Thyroid gland (tissue), 4 donors: ENCODE measurements at regions not wholly inside any gene's neighbourhood (a gene's known extent, or its start where the extent isn't known, plus 50 kb on each side); places are given as distances from the start of the nearest gene placed in this dataset.

Experiments used
- DNase-seq, 2 donors: peaks; one replicate each; pipeline ENCODE4 v3.0.0-alpha.2; 2019
- H3K27ac ChIP-seq, 3 donors: fragments of 200-600 bp; sonication (generic); 1 replicate in 2 of 3; 2 replicates in 1 of 3; pipeline ENCODE4 v1.5.1; 2016 to 2019; ENCODE audit warnings: mild to moderate bottlenecking in 1 of 3, moderate library complexity in 1 of 3
- H3K27me3 ChIP-seq: fragments of 200-600 bp; sonication (generic); one replicate; pipeline ENCODE4 v1.5.1; 2019
- H3K36me3 ChIP-seq, 2 donors: fragments of 200-600 bp; sonication (generic); one replicate each; pipeline ENCODE4 v1.5.1; 2016 to 2019
- H3K4me1 ChIP-seq, 2 donors: fragments of 200-600 bp; sonication (generic); one replicate each; pipeline ENCODE4 v1.5.1; 2017 to 2019
- H3K4me3 ChIP-seq, 3 donors: fragments of 200-600 bp; sonication (generic); replicated peaks in 1 of 3; 1 replicate in 2 of 3; 2 replicates in 1 of 3; pipeline ENCODE4 v1.5.1; 2016; ENCODE audit warnings: mild to moderate bottlenecking in 1 of 3
- H3K9me3 ChIP-seq: fragments of 200-600 bp; sonication (generic); one replicate; pipeline ENCODE4 v1.5.1; 2017
- CTCF ChIP-seq, 6 experiments: fragments of 200-600 bp in 3 of 6; fragments of 450-650 bp in 3 of 6; sonication (generic) in 3 of 6; IDR thresholded peaks; one replicate each; pipeline ENCODE4 v1.5.1; 2016 to 2019; ENCODE audit warnings: antibody characterized with exemption in 6 of 6, mild to moderate bottlenecking in 2 of 6, inconsistent platforms in 1 of 6, moderate library complexity in 1 of 6
- POLR2A ChIP-seq, 2 donors: fragments of 450-650 bp; IDR thresholded peaks; one replicate each; pipeline ENCODE4 v1.6.1; 2017; ENCODE audit warnings: antibody characterized with exemption in 2 of 2, mild to moderate bottlenecking in 2 of 2, moderate library complexity in 1 of 2
- WGBS, 2 donors: methylation state at CpG; one replicate each; pipeline ENCODE4 v1.1.5; 2017; 5-methylcytosine and 5-hydroxymethylcytosine counted together
- intact Hi-C: fragments of 100-400 bp; cut with DNase I; formaldehyde crosslinking; loops from one replicate; pipeline ENCODE4 v1.15.1; 2023

GRCh38 chr18:68102117-68102516 is 585.6 kb upstream of the DSEL start:
- 79 to 81% methylated on average over 4 of the region's 4 CpGs for WGBS, 2 donors
- Histone ChIP-seq H3K27me3 (no peaks in the 10 kb centered on the region), H3K4me3 (no peak overlapping the region), H3K27ac (no peak overlapping the region), H3K9me3 (no peaks in the 10 kb centered on the region), H3K36me3 (no peaks in the 10 kb centered on the region), H3K4me1 (no peaks in the 10 kb centered on the region)
- TF ChIP-seq POLR2A (IDR thresholded peaks at IDR 0.05) (no peak), CTCF (IDR thresholded peaks at IDR 0.05) (no peak)
- intact Hi-C loops: no loop called here
- no peak for DNase-seq

DNA sequence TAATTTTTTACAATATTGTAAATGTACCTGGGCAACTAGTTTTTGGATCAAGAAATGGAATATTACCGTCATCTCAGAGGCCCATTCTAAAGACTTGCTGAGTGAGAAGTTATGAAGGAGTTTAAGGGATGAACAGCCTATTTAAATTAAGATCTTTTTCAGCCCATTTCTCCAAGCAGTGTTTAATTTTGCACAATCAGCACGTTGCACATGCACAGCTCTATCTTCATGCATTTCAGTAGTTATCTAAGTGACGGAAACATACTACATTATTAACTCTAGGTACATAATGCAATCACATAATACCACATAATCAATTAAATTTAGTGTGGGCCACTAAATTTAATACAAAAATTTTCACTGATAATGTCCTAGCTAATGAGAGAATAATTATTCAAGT is 582.1 kb upstream of the DSEL start:
- 76 to 77% methylated on average over 3 of the region's 3 CpGs for WGBS, 2 donors
- H3K9me3 ChIP-seq: no peaks in the 10 kb centered on the region
- H3K4me3 ChIP-seq: no peak overlapping the region
- H3K27ac ChIP-seq: no peak overlapping the region
- H3K27me3 ChIP-seq: no peaks in the 10 kb centered on the region
- intact Hi-C loops: no loop called here
- TF ChIP-seq POLR2A (IDR thresholded peaks at IDR 0.05) (no peak), CTCF (IDR thresholded peaks at IDR 0.05) (no peak)
- no peaks in the 10 kb centered on the region for H3K4me1 ChIP-seq
- H3K36me3 ChIP-seq: no peaks in the 10 kb centered on the region
- no peak for DNase-seq

DNA sequence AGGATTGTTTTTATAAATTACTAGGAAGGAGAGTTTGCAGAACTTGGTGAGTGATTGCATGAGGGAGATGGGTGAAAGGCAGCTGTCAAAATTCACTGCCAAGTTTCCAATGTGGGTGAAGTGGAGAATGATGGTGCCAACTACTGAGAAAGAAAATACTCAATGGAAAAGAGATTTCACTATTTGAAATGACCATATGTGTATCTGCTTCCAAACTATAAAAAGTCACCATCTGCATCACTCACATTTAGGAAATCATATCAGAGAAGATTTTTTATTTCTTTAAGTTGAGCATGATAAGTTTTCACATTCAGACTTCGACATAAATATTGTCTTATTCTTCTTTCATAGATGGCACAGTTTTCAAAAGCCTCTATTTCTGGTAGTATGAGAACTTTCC is 570.0 kb upstream of the DSEL start:
- WGBS, 2 donors: 73% methylated on average over 1 of the region's 1 CpG
- no peaks in the 10 kb centered on the region for H3K36me3 ChIP-seq
- H3K9me3 ChIP-seq: no peaks in the 10 kb centered on the region
- no peak for TF ChIP-seq CTCF (IDR thresholded peaks at IDR 0.05)
- H3K4me1 ChIP-seq: no peaks in the 10 kb centered on the region
- intact Hi-C loops: no loop called here
- no peak for DNase-seq
- no peak overlapping the region for H3K4me3 ChIP-seq
- H3K27me3 ChIP-seq: no peaks in the 10 kb centered on the region
- H3K27ac ChIP-seq: no peak overlapping the region

DNA sequence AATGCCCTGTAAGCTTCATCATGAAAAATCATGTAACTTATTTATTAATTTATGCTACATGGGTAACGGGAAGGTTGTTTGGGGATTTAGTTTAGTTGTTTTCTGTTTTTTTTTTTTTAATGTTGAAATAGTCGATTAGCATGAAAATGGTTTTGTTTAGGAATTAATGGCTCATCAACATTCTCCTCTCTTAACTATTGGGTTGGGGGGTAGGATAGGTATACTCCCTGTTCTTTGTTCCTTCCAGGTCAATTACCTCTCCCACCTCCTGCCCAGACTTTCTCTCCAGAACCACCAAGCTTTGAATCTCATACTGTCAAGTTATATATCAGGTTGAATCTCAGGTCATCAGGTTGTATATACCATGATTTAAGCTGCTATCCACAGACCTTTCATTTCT is 568.7 kb upstream of the DSEL start:
- no peaks in the 10 kb centered on the region for H3K27me3 ChIP-seq
- DNase-seq: no peak
- no peaks in the 10 kb centered on the region for H3K9me3 ChIP-seq
- no peak overlapping the region for H3K27ac ChIP-seq
- intact Hi-C loops: no loop called here
- TF ChIP-seq CTCF (IDR thresholded peaks at IDR 0.05): no peak
- no peak for TF ChIP-seq POLR2A (IDR thresholded peaks at IDR 0.05)
- H3K4me1 ChIP-seq: no peaks in the 10 kb centered on the region
- WGBS, 2 donors: 84 to 85% methylated on average over 2 of the region's 2 CpGs
- H3K36me3 ChIP-seq: no peaks in the 10 kb centered on the region
- H3K4me3 ChIP-seq: no peak overlapping the region

- intact Hi-C loops: no loop called here
- no peak overlapping the region for H3K27ac ChIP-seq
- no peak for DNase-seq
- H3K4me1 ChIP-seq: no peaks in the 10 kb centered on the region
- no peak overlapping the region for H3K4me3 ChIP-seq
- H3K9me3 ChIP-seq: no peaks in the 10 kb centered on the region
- no peaks in the 10 kb centered on the region for H3K36me3 ChIP-seq
- 84 to 89% methylated on average over 3 of the region's 3 CpGs for WGBS, 2 donors
- TF ChIP-seq CTCF (IDR thresholded peaks at IDR 0.05) (no peak), POLR2A (IDR thresholded peaks at IDR 0.05) (no peak)
- H3K27me3 ChIP-seq: no peaks in the 10 kb centered on the region
Measured at GRCh38 chr18:68083776-68084175, 567.3 kb upstream of the DSEL start.
